Gastroesophageal sphincter (tissue), 3 donors: ENCODE measurements at regions not wholly inside any gene's neighbourhood (a gene's known extent, or its start where the extent isn't known, plus 50 kb on each side); places are given as distances from the start of the nearest gene placed in this dataset.

Experiments used
- POLR2A ChIP-seq, 2 donors: fragments of 450-650 bp; IDR thresholded peaks; one replicate each; pipeline ENCODE4 v1.6.1; 2017; ENCODE audit warnings: antibody characterized with exemption in 2 of 2, mild to moderate bottlenecking in 2 of 2, moderate library complexity in 1 of 2
- TF ChIP-seq, protein P1 (sequence below), 4 experiments: fragments of 200-600 bp in 2 of 4; fragments of 450-650 bp in 2 of 4; sonication (generic) in 1 of 4; IDR thresholded peaks; one replicate each; pipeline ENCODE4 v1.5.1; 2017 to 2019; ENCODE audit warnings: antibody characterized with exemption in 4 of 4, mild to moderate bottlenecking in 2 of 4, moderate library complexity in 2 of 4

- TF ChIP-seq, protein P1, sequence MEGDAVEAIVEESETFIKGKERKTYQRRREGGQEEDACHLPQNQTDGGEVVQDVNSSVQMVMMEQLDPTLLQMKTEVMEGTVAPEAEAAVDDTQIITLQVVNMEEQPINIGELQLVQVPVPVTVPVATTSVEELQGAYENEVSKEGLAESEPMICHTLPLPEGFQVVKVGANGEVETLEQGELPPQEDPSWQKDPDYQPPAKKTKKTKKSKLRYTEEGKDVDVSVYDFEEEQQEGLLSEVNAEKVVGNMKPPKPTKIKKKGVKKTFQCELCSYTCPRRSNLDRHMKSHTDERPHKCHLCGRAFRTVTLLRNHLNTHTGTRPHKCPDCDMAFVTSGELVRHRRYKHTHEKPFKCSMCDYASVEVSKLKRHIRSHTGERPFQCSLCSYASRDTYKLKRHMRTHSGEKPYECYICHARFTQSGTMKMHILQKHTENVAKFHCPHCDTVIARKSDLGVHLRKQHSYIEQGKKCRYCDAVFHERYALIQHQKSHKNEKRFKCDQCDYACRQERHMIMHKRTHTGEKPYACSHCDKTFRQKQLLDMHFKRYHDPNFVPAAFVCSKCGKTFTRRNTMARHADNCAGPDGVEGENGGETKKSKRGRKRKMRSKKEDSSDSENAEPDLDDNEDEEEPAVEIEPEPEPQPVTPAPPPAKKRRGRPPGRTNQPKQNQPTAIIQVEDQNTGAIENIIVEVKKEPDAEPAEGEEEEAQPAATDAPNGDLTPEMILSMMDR (IDR thresholded peaks at IDR 0.05) = no peak
- no peak for TF ChIP-seq POLR2A (IDR thresholded peaks at IDR 0.05)
Observed at GRCh38 chr1:218964471-218965185, 209.1 kb upstream of the LYPLAL1 start.
